ENCODE measurements at regions not wholly inside any gene's neighbourhood (a gene's known extent, or its start where the extent isn't known, plus 50 kb on each side); places are given as distances from the start of the nearest gene placed in this dataset.

DNA sequence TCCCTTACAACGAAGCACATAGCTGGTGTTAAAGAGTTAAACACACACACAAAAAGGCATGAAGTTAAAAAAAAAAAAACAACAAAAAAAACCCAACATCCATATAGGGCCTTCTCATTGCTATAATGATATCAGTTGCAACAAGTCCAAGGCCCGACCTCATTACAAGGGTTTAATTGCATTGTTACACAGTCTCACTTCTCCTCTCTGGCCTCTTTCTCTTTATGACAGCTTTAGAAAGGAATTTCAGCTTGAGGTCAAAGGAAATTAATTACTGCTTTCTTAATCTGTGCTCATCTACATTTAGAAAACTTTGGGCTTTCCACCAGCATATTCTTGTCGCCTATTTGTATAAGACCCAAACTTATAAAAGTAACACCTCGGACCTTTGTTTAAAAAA lies 342.1 kb downstream of the NR2F2 start:
- Histone ChIP-seq H3K27me3 (ENCODE audit: control insufficient read depth in 2 of 2, insufficient read depth in 2 of 2, low read length in 2 of 2) (no peaks in the 10 kb centered on the region), H3K9me3 (ENCODE audit: control insufficient read depth in 2 of 3, low read length in 3 of 3) (no peaks in the 10 kb centered on the region), H3K27ac (ENCODE audit: low read depth, low read length) (no peak overlapping the region), H3K36me3 (ENCODE audit: control insufficient read depth in 2 of 3, insufficient read depth in 3 of 3, low read length in 3 of 3) (no peaks in the 10 kb centered on the region), H3K4me1 (ENCODE audit: control insufficient read depth in 2 of 2, insufficient read depth in 2 of 2, low read length in 2 of 2) (no peaks in the 10 kb centered on the region), H3K4me3 (ENCODE audit: low read length) (no peak overlapping the region)
- no peaks in the 10 kb centered on the region for H3K36me3 Mint-ChIP-seq
- ChIA-PET POLR2A (no interaction called here), CTCF (interaction anchor here (0.6 kb wide), 1 partner anchor 61 kb away, joined by 3 read pairs; no protein-coding TSS in a partner anchor)
- no peaks in the 10 kb centered on the region for H3K27me3 Mint-ChIP-seq
- no peak overlapping the region for H3K4me3 Mint-ChIP-seq
- peaks cover 0 to 3% (median 0%) of the 10 kb centered on the region in 11 donors for H3K9me3 Mint-ChIP-seq
- no peak for ATAC-seq
- no peak for DNase-seq
- no peak overlapping the region for H3K27ac Mint-ChIP-seq
- H3K4me1 Mint-ChIP-seq: no peaks in the 10 kb centered on the region
- intact Hi-C loops (cut with micrococcal nuclease): no loop called here

DNA sequence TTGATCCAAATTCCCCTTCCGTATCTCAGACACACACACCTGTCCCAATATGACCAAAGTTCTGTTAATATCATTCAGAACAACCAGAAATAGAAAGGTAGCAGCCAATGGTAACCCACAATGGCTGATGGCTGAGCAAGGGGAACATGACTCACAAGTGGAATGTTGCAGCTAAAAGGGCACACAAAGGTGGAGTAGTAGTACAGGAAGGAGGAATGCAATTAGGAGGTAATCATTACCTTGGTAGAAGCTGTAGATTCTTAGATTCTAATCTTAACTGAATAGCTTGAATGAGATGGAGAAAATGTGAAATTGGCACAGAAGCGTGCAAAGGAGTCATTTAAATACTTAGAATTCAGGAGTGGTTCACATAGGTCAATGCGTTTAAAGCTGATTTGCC lies 347.9 kb downstream of the NR2F2 start:
- Histone ChIP-seq H3K9me3 (ENCODE audit: control insufficient read depth in 2 of 3, low read length in 3 of 3) (no peaks in the 10 kb centered on the region), H3K4me3 (ENCODE audit: low read length) (no peak overlapping the region), H3K27ac (ENCODE audit: low read depth, low read length) (no peak overlapping the region), H3K4me1 (ENCODE audit: control insufficient read depth in 2 of 2, insufficient read depth in 2 of 2, low read length in 2 of 2) (no peaks in the 10 kb centered on the region), H3K27me3 (ENCODE audit: control insufficient read depth in 2 of 2, insufficient read depth in 2 of 2, low read length in 2 of 2) (no peaks in the 10 kb centered on the region), H3K36me3 (ENCODE audit: control insufficient read depth in 2 of 3, insufficient read depth in 3 of 3, low read length in 3 of 3) (no peaks in the 10 kb centered on the region)
- H3K36me3 Mint-ChIP-seq: no peaks in the 10 kb centered on the region
- H3K9me3 Mint-ChIP-seq: peaks cover 0 to 4% (median 0%) of the 10 kb centered on the region in 11 donors
- DNase-seq (no peak), ATAC-seq (no peak)
- CTCF ChIA-PET: no interaction called here
- no peaks in the 10 kb centered on the region for H3K4me1 Mint-ChIP-seq
- H3K4me3 Mint-ChIP-seq: no peak overlapping the region
- intact Hi-C loops (cut with micrococcal nuclease): no loop called here
- H3K27ac Mint-ChIP-seq: no peak overlapping the region
- POLR2A ChIA-PET: no interaction called here
- peaks cover 0 to 13% (median 0%) of the 10 kb centered on the region in 5 donors for H3K27me3 Mint-ChIP-seq

DNA sequence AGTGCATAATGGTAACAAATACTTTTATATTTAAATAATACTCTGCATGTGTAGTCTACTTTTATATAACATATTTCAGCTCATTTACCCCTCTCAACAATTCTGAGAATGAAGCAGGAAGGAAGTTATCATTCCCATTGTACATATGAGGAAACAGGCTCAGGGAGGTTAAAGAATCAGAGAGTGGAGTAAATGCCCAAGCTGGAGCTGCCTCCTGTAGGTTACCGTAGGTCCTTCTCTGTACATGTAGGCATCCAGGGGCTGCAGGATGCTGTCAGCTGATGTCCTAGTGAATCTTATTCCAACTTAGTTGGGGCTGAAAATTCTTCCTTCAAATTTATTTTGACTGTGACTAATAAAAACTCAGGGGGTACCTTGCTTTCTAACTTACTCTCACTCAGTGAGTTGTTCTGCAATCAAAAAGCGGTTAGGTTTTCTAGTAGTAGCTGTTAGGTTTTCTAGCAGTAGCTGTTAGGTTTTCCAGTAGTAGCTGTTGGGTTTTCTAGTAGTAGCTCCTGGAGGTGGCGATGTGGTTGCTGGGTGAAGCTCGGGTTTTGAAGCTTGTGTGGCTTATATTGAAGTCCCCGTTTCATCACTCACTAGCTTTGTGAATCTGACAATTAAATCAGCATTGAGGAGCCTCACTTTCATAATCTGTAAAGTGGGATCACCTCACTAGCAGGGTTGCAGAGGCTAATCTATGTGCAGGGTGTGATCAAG lies 357.0 kb downstream of the NR2F2 start:
- DNase-seq: no peak
- peaks cover 0 to 17% (median 6%) of the 10 kb centered on the region in 5 donors for H3K27me3 Mint-ChIP-seq
- H3K27me3 ChIP-seq (ENCODE audit: control insufficient read depth in 2 of 2, insufficient read depth in 2 of 2, low read length in 2 of 2): no peaks in the 10 kb centered on the region
- ChIA-PET POLR2A (no interaction called here), CTCF (no interaction called here)
- ATAC-seq: no peak
- H3K4me1 Mint-ChIP-seq: no peaks in the 10 kb centered on the region
- no peak overlapping the region for H3K4me3 ChIP-seq (ENCODE audit: low read length)
- H3K36me3 ChIP-seq (ENCODE audit: control insufficient read depth in 2 of 3, insufficient read depth in 3 of 3, low read length in 3 of 3): no peaks in the 10 kb centered on the region
- no peaks in the 10 kb centered on the region for H3K36me3 Mint-ChIP-seq
- H3K9me3 Mint-ChIP-seq: peaks cover 0 to 15% (median 1%) of the 10 kb centered on the region in 11 donors
- intact Hi-C loops (cut with micrococcal nuclease): no loop called here
- no peaks in the 10 kb centered on the region for H3K4me1 ChIP-seq (ENCODE audit: control insufficient read depth in 2 of 2, insufficient read depth in 2 of 2, low read length in 2 of 2)
- H3K4me3 Mint-ChIP-seq: no peak overlapping the region
- H3K27ac Mint-ChIP-seq: no peak overlapping the region
- no peaks in the 10 kb centered on the region for H3K9me3 ChIP-seq (ENCODE audit: control insufficient read depth in 2 of 3, low read length in 3 of 3)
- no peak overlapping the region for H3K27ac ChIP-seq (ENCODE audit: low read depth, low read length)

DNA sequence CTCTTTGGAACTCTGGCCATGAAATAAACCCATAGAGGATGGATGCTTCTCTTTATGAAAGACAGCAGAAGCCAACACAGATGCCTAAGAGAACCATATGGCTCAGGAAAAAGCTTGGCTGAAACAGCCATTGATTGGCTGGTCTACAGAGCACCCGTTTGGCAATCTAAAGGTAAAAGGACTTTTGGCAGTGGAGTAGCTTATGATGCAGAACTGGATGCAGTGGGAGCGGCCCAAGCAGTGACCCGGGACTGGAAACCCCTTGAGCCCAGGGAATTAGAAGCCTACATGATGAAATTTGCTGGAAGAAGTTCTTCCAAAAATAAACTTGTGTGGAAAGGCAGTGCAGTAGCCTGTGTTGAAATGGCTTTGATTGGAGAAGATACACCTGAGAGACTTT lies 360.2 kb downstream of the NR2F2 start:
- Histone ChIP-seq H3K4me1 (ENCODE audit: control insufficient read depth in 2 of 2, insufficient read depth in 2 of 2, low read length in 2 of 2) (no peaks in the 10 kb centered on the region), H3K36me3 (ENCODE audit: control insufficient read depth in 2 of 3, insufficient read depth in 3 of 3, low read length in 3 of 3) (no peaks in the 10 kb centered on the region), H3K4me3 (ENCODE audit: low read length) (no peak overlapping the region), H3K9me3 (ENCODE audit: control insufficient read depth in 2 of 3, low read length in 3 of 3) (no peaks in the 10 kb centered on the region), H3K27ac (ENCODE audit: low read depth, low read length) (no peak overlapping the region), H3K27me3 (ENCODE audit: control insufficient read depth in 2 of 2, insufficient read depth in 2 of 2, low read length in 2 of 2) (no peaks in the 10 kb centered on the region)
- ATAC-seq (no peak), DNase-seq (no peak)
- peaks cover 0 to 12% (median 1%) of the 10 kb centered on the region in 11 donors for H3K9me3 Mint-ChIP-seq
- ChIA-PET CTCF (no interaction called here), POLR2A (no interaction called here)
- peaks cover 0 to 7% (median 0%) of the 10 kb centered on the region in 5 donors for H3K27me3 Mint-ChIP-seq
- intact Hi-C loops (cut with micrococcal nuclease): no loop called here
- H3K27ac Mint-ChIP-seq: no peak overlapping the region
- no peaks in the 10 kb centered on the region for H3K4me1 Mint-ChIP-seq
- H3K36me3 Mint-ChIP-seq: no peaks in the 10 kb centered on the region
- H3K4me3 Mint-ChIP-seq: no peak overlapping the region

DNA sequence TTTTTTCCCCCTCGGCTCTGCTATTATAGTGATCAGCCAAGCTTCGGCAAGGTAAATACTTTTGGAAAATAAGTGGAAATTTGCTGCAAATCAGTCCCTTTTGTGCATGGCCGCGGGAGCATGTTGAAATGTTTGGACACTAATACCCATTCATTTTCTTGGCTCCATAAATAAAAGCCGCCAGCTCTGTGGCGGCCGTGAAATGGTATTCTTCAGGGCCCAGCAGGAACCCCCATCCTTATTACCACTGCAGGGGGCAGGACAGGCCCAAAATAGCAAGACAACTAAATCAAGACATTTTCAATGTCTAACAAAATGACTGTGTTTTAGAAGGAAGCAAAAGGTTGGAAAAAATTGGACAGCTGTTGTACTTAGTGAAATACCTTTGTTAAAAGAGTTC lies 362.3 kb downstream of the NR2F2 start:
- no peak overlapping the region for H3K4me3 ChIP-seq (ENCODE audit: low read length)
- POLR2A ChIA-PET: no interaction called here

DNA sequence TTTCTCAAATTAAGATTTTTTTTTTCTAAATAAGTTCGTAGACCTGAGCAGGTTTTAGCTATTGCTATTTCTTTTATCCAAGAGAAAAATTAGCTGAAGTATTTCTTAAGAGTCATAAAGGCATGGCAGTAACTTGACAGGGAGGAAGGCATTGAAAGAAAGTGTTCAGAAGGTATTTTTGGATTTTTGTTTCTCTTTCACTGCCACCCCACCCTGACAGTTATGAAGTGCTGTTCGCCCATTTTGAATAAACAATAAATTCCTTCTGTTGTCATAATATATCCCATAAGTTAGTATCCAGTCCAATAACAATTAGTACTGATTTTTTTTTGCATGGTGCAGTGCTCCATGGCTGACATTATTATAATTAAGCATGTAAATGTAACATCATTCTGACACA lies 363.0 kb downstream of the NR2F2 start:
- no peak overlapping the region for H3K27ac Mint-ChIP-seq
- H3K4me1 ChIP-seq (ENCODE audit: control insufficient read depth in 2 of 2, insufficient read depth in 2 of 2, low read length in 2 of 2): no peaks in the 10 kb centered on the region
- no peaks in the 10 kb centered on the region for H3K4me1 Mint-ChIP-seq
- POLR2A ChIA-PET: no interaction called here
- no peak overlapping the region for H3K27ac ChIP-seq (ENCODE audit: low read depth, low read length)
- no peaks in the 10 kb centered on the region for H3K9me3 ChIP-seq (ENCODE audit: control insufficient read depth in 2 of 3, low read length in 3 of 3)
- CTCF ChIA-PET: no interaction called here
- no peaks in the 10 kb centered on the region for H3K36me3 ChIP-seq (ENCODE audit: control insufficient read depth in 2 of 3, insufficient read depth in 3 of 3, low read length in 3 of 3)
- H3K27me3 Mint-ChIP-seq: peaks cover 0 to 7% (median 0%) of the 10 kb centered on the region in 5 donors
- no peaks in the 10 kb centered on the region for H3K27me3 ChIP-seq (ENCODE audit: control insufficient read depth in 2 of 2, insufficient read depth in 2 of 2, low read length in 2 of 2)
- DNase-seq: no peak
- H3K4me3 ChIP-seq (ENCODE audit: low read length): no peak overlapping the region
- intact Hi-C loops (cut with micrococcal nuclease): no loop called here
- H3K9me3 Mint-ChIP-seq: peaks cover 0 to 10% (median 1%) of the 10 kb centered on the region in 11 donors
- H3K4me3 Mint-ChIP-seq: no peak overlapping the region
- ATAC-seq: no peak
- no peaks in the 10 kb centered on the region for H3K36me3 Mint-ChIP-seq

More for the DNA sequence above, 362.3 kb downstream of the NR2F2 start:
- Mint-ChIP-seq H3K27me3 (peaks cover 0 to 7% (median 0%) of the 10 kb centered on the region in 5 donors), H3K36me3 (no peaks in the 10 kb centered on the region), H3K27ac (no peak overlapping the region), H3K9me3 (peaks cover 0 to 10% (median 1%) of the 10 kb centered on the region in 11 donors), H3K4me1 (no peaks in the 10 kb centered on the region), H3K4me3 (no peak overlapping the region)
- Histone ChIP-seq H3K27me3 (ENCODE audit: control insufficient read depth in 2 of 2, insufficient read depth in 2 of 2, low read length in 2 of 2) (no peaks in the 10 kb centered on the region), H3K36me3 (ENCODE audit: control insufficient read depth in 2 of 3, insufficient read depth in 3 of 3, low read length in 3 of 3) (no peaks in the 10 kb centered on the region), H3K9me3 (ENCODE audit: control insufficient read depth in 2 of 3, low read length in 3 of 3) (no peaks in the 10 kb centered on the region), H3K27ac (ENCODE audit: low read depth, low read length) (no peak overlapping the region), H3K4me1 (ENCODE audit: control insufficient read depth in 2 of 2, insufficient read depth in 2 of 2, low read length in 2 of 2) (no peaks in the 10 kb centered on the region)
- DNase-seq: no peak
- ATAC-seq: no peak
- CTCF ChIA-PET: no interaction called here
- intact Hi-C loops (cut with micrococcal nuclease): no loop called here

DNA sequence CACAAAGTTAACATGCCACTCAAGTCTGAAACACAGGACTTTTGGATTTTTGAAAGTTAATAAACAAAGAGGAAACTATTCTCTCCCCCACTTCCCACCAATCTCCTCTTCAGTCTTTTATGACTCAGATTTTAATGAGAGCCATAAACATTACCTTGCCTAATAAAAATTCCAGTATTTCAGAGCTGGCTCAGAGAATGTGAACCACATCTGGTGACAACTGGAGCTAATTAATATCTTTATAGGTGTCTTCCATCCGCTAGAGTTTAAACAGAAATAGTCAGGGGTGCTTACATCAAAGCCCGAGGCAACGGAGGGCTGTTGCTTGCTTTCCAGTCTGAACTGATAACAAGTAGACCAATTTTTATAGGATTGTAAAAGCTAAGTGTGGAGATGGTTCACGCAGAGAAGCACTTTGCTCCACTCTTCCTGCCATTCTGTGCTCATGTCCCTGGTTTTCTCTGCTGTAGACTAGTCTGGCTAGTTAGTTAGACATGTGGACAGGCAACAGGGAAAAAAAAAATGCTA lies 363.6 kb downstream of the NR2F2 start:
- CTCF ChIA-PET: no interaction called here

More for the DNA sequence above, 363.6 kb downstream of the NR2F2 start:
- ATAC-seq (no peak), DNase-seq (no peak)
- POLR2A ChIA-PET: no interaction called here
- no peak overlapping the region for H3K27ac Mint-ChIP-seq
- H3K36me3 Mint-ChIP-seq: no peaks in the 10 kb centered on the region
- no peaks in the 10 kb centered on the region for H3K9me3 ChIP-seq (ENCODE audit: control insufficient read depth in 2 of 3, low read length in 3 of 3)
- no peaks in the 10 kb centered on the region for H3K4me1 Mint-ChIP-seq
- no peaks in the 10 kb centered on the region for H3K27me3 ChIP-seq (ENCODE audit: control insufficient read depth in 2 of 2, insufficient read depth in 2 of 2, low read length in 2 of 2)
- H3K27me3 Mint-ChIP-seq: peaks cover 0 to 10% (median 0%) of the 10 kb centered on the region in 5 donors
- peaks cover 0 to 10% (median 1%) of the 10 kb centered on the region in 11 donors for H3K9me3 Mint-ChIP-seq
- no peaks in the 10 kb centered on the region for H3K36me3 ChIP-seq (ENCODE audit: control insufficient read depth in 2 of 3, insufficient read depth in 3 of 3, low read length in 3 of 3)
- no peak overlapping the region for H3K27ac ChIP-seq (ENCODE audit: low read depth, low read length)
- intact Hi-C loops (cut with micrococcal nuclease): no loop called here
- H3K4me3 ChIP-seq (ENCODE audit: low read length): no peak overlapping the region
- no peaks in the 10 kb centered on the region for H3K4me1 ChIP-seq (ENCODE audit: control insufficient read depth in 2 of 2, insufficient read depth in 2 of 2, low read length in 2 of 2)
- H3K4me3 Mint-ChIP-seq: no peak overlapping the region
